HepG2 (cell line): ENCODE measurements at regions not wholly inside any gene's neighbourhood (a gene's known extent, or its start where the extent isn't known, plus 50 kb on each side); places are given as distances from the start of the nearest gene placed in this dataset.

ENCODE experiments used
- CTCF ChIP-seq: sonication (generic); formaldehyde crosslinking; IDR thresholded peaks from 2 replicates; pipeline ENCODE4 v1.5.0; 2020; ENCODE audit warnings: mild to moderate bottlenecking, missing genetic modification reagents, moderate library complexity
- TAF15 ChIP-seq: fragments of 200-400 bp; formaldehyde crosslinking; IDR thresholded peaks from one replicate; pipeline ENCODE4 v1.6.1; 2018; ENCODE audit warnings: mild to moderate bottlenecking, low read depth, low read length; ENCODE audit not compliant: poor library complexity, severe bottlenecking

GRCh38 chr3:106773795-106774194 is 603.4 kb upstream of the CCDC54 start:
- no peak for TF ChIP-seq CTCF
- no peak for TF ChIP-seq TAF15
